CD4-positive, CD25-positive, alpha-beta regulatory T cell (primary cell): ENCODE measurements at regions not wholly inside any gene's neighbourhood (a gene's known extent, or its start where the extent isn't known, plus 50 kb on each side); places are given as distances from the start of the nearest gene placed in this dataset.
"Not testable (repeated sequence)": the region's sequence is repeated elsewhere in the genome, so short reads cannot be mapped to it uniquely, and the experiment has no call there.

Source experiments
- ATAC-seq, 2 donors: fragments of 150-1000 bp; cut with Tn5 transposase; one replicate each; pipeline ENCODE4 v1.10.0; 2021; ENCODE audit warnings: low read depth in 2 of 2, moderate number of reproducible peaks in 2 of 2, moderate library complexity in 1 of 2
- DNase-seq, 3 donors: peaks; one replicate each; pipeline versions ENCODE4 v3.0.0 to v3.0.0-alpha.2; 2012 to 2022; ENCODE audit warnings: mixed read lengths in 1 of 3
- H3K27ac ChIP-seq: one replicate; pipeline ENCODE4 v1.7.0; 2013; ENCODE audit warnings: mild to moderate bottlenecking, low read length; ENCODE audit not compliant: insufficient read depth, poor library complexity, severe bottlenecking
- H3K27me3 ChIP-seq: one replicate; pipeline ENCODE4 v1.7.0; 2013; ENCODE audit warnings: low read length; ENCODE audit not compliant: control insufficient read depth, insufficient read depth
- H3K36me3 ChIP-seq: one replicate; pipeline ENCODE4 v1.7.0; 2013; ENCODE audit warnings: mild to moderate bottlenecking, low read length, moderate library complexity; ENCODE audit not compliant: control insufficient read depth, insufficient read depth
- H3K4me1 ChIP-seq: 2 replicates; pipeline ENCODE4 v1.7.0; 2013; ENCODE audit warnings: mild to moderate bottlenecking, low read length; ENCODE audit not compliant: insufficient read depth, control insufficient read depth, poor library complexity, severe bottlenecking
- H3K4me3 ChIP-seq: one replicate; pipeline ENCODE4 v1.7.0; 2013; ENCODE audit warnings: low read depth, mild to moderate bottlenecking, low read length, moderate library complexity
- H3K9me3 ChIP-seq, 2 experiments: 1 replicate in 1 of 2; 2 replicates in 1 of 2; pipeline ENCODE4 v1.7.0; 2013; ENCODE audit warnings: low read length in 2 of 2, mild to moderate bottlenecking in 1 of 2, moderate library complexity in 1 of 2; ENCODE audit not compliant: control insufficient read depth in 2 of 2
- H3K27ac Mint-ChIP-seq, 3 donors: one replicate each; pipeline ENCODE4 v1.8.0; 2020 to 2022; ENCODE audit warnings: mild to moderate bottlenecking in 3 of 3, mixed read lengths in 3 of 3, moderate library complexity in 2 of 3
- H3K27me3 Mint-ChIP-seq: one replicate; pipeline ENCODE4 v1.8.0; 2022; ENCODE audit warnings: mild to moderate bottlenecking, mixed read lengths
- H3K36me3 Mint-ChIP-seq: one replicate; pipeline ENCODE4 v1.8.0; 2020; ENCODE audit warnings: mixed read lengths
- H3K4me1 Mint-ChIP-seq, 4 donors: one replicate each; pipeline ENCODE4 v1.8.0; 2020 to 2022; ENCODE audit warnings: mixed read lengths in 4 of 4, mild to moderate bottlenecking in 1 of 4
- H3K4me3 Mint-ChIP-seq, 4 donors: one replicate each; pipeline ENCODE4 v1.8.0; 2020 to 2022; ENCODE audit warnings: mild to moderate bottlenecking in 4 of 4, mixed read lengths in 4 of 4, moderate library complexity in 3 of 4
- H3K9me3 Mint-ChIP-seq, 7 donors: one replicate each; pipeline ENCODE4 v1.8.0; 2020 to 2022; ENCODE audit warnings: mixed read lengths in 7 of 7, mild to moderate bottlenecking in 3 of 7, moderate library complexity in 2 of 7

- no peak overlapping the region for H3K4me3 ChIP-seq
- H3K27me3 ChIP-seq: peaks cover 3% of the 10 kb centered on the region
- H3K27ac ChIP-seq: no peak overlapping the region
- H3K4me1 ChIP-seq: no peaks in the 10 kb centered on the region
- no peaks in the 10 kb centered on the region for H3K36me3 Mint-ChIP-seq
- no peaks in the 10 kb centered on the region for H3K4me1 Mint-ChIP-seq
- H3K9me3 Mint-ChIP-seq: no peaks in the 10 kb centered on the region
- no peak overlapping the region for H3K4me3 Mint-ChIP-seq
- H3K36me3 ChIP-seq: no peaks in the 10 kb centered on the region
- peaks cover 11% of the 10 kb centered on the region for H3K27me3 Mint-ChIP-seq
- DNase-seq (no peak), ATAC-seq (no peak)
- no peaks in the 10 kb centered on the region for H3K9me3 ChIP-seq
- no peak overlapping the region for H3K27ac Mint-ChIP-seq
Measured at GRCh38 chr9:68629042-68629441, 76.0 kb upstream of the PIP5K1B start.

GRCh38 chr9:68631811-68632210, 73.2 kb upstream of the PIP5K1B start:
- no peaks in the 10 kb centered on the region for H3K36me3 ChIP-seq
- no peak overlapping the region for H3K27ac Mint-ChIP-seq
- ATAC-seq: no peak
- no peaks in the 10 kb centered on the region for H3K4me1 Mint-ChIP-seq
- H3K4me3 Mint-ChIP-seq: no peak overlapping the region
- H3K9me3 Mint-ChIP-seq: no peaks in the 10 kb centered on the region
- H3K4me1 ChIP-seq: no peaks in the 10 kb centered on the region
- no peaks in the 10 kb centered on the region for H3K36me3 Mint-ChIP-seq
- H3K27me3 Mint-ChIP-seq: peaks cover 7% of the 10 kb centered on the region
- H3K9me3 ChIP-seq: no peaks in the 10 kb centered on the region
- no peak for DNase-seq
- no peak overlapping the region for H3K4me3 ChIP-seq
- H3K27ac ChIP-seq: no peak overlapping the region
- no peaks in the 10 kb centered on the region for H3K27me3 ChIP-seq

- peaks cover 3% of the 10 kb centered on the region for H3K27me3 ChIP-seq
- no peak overlapping the region for H3K4me3 ChIP-seq
- H3K4me1 ChIP-seq: no peaks in the 10 kb centered on the region
- H3K27ac ChIP-seq: no peak overlapping the region
- H3K27ac Mint-ChIP-seq: no peak overlapping the region
- H3K9me3 Mint-ChIP-seq: no peaks in the 10 kb centered on the region
- H3K27me3 Mint-ChIP-seq: peaks cover 16% of the 10 kb centered on the region
- no peaks in the 10 kb centered on the region for H3K4me1 Mint-ChIP-seq
- no peaks in the 10 kb centered on the region for H3K36me3 ChIP-seq
- DNase-seq (no peak), ATAC-seq (no peak)
- H3K36me3 Mint-ChIP-seq: no peaks in the 10 kb centered on the region
- H3K9me3 ChIP-seq: no peaks in the 10 kb centered on the region
- no peak overlapping the region for H3K4me3 Mint-ChIP-seq
Measured at GRCh38 chr9:68637020-68637419, 68.0 kb upstream of the PIP5K1B start.

- not testable (repeated sequence) for H3K27ac ChIP-seq
Measured at GRCh38 chr9:68639261-68639660, 65.8 kb upstream of the PIP5K1B start.

GRCh38 chr9:68640421-68641089, 64.5 kb upstream of the PIP5K1B start:
- Mint-ChIP-seq H3K4me3 (no peak overlapping the region), H3K4me1 (no peaks in the 10 kb centered on the region), H3K27ac (no peak overlapping the region), H3K9me3 (no peaks in the 10 kb centered on the region), H3K36me3 (no peaks in the 10 kb centered on the region), H3K27me3 (peaks cover 24% of the 10 kb centered on the region)
- Histone ChIP-seq H3K4me3 (no peak overlapping the region), H3K27ac (no peak overlapping the region), H3K27me3 (peaks cover 3% of the 10 kb centered on the region), H3K9me3 (no peaks in the 10 kb centered on the region), H3K4me1 (no peaks in the 10 kb centered on the region), H3K36me3 (no peaks in the 10 kb centered on the region)
- no peak for ATAC-seq
- no peak for DNase-seq

More at GRCh38 chr9:68639261-68639660, 65.8 kb upstream of the PIP5K1B start:
- not testable (repeated sequence) for H3K4me3 Mint-ChIP-seq, H3K9me3 ChIP-seq, H3K9me3 Mint-ChIP-seq, H3K36me3 Mint-ChIP-seq, DNase-seq, H3K27ac Mint-ChIP-seq, H3K4me1 ChIP-seq, H3K4me3 ChIP-seq, H3K4me1 Mint-ChIP-seq, H3K27me3 ChIP-seq, H3K36me3 ChIP-seq, ATAC-seq
- H3K27me3 Mint-ChIP-seq: peaks cover 16% of the 10 kb centered on the region

GRCh38 chr9:68643901-68644809, 60.9 kb upstream of the PIP5K1B start:
- H3K4me3 ChIP-seq: no peak overlapping the region

GRCh38 chr9:68644831-68645230, 60.2 kb upstream of the PIP5K1B start:
- peak overlapping the region in 1 of 3 donors; percentile 29 for H3K27ac Mint-ChIP-seq
- no peaks in the 10 kb centered on the region for H3K36me3 ChIP-seq
- no peaks in the 10 kb centered on the region for H3K4me1 Mint-ChIP-seq
- DNase-seq (no peak), ATAC-seq (no peak)
- H3K9me3 Mint-ChIP-seq: peaks cover 0 to 1% (median 0%) of the 10 kb centered on the region in 7 donors
- no peak overlapping the region for H3K4me3 Mint-ChIP-seq
- H3K4me1 ChIP-seq: no peaks in the 10 kb centered on the region
- no peaks in the 10 kb centered on the region for H3K9me3 ChIP-seq
- no peak overlapping the region for H3K27ac ChIP-seq
- peaks cover 17% of the 10 kb centered on the region for H3K27me3 Mint-ChIP-seq
- H3K27me3 ChIP-seq: peaks cover 2% of the 10 kb centered on the region
- H3K36me3 Mint-ChIP-seq: no peaks in the 10 kb centered on the region
- no peak overlapping the region for H3K4me3 ChIP-seq

More at GRCh38 chr9:68643901-68644809, 60.9 kb upstream of the PIP5K1B start:
- Histone ChIP-seq H3K27me3 (peaks cover 2% of the 10 kb centered on the region), H3K4me1 (no peaks in the 10 kb centered on the region), H3K36me3 (no peaks in the 10 kb centered on the region), H3K9me3 (no peaks in the 10 kb centered on the region), H3K27ac (no peak overlapping the region)
- ATAC-seq: no peak
- H3K4me3 Mint-ChIP-seq: no peak overlapping the region
- H3K27me3 Mint-ChIP-seq: peaks cover 20% of the 10 kb centered on the region
- H3K27ac Mint-ChIP-seq: no peak overlapping the region
- H3K9me3 Mint-ChIP-seq: peaks cover 0 to 1% (median 0%) of the 10 kb centered on the region in 7 donors
- no peak for DNase-seq
- H3K36me3 Mint-ChIP-seq: no peaks in the 10 kb centered on the region
- no peaks in the 10 kb centered on the region for H3K4me1 Mint-ChIP-seq
